DMS 273 treated with DMSO at 0.1 percent for 48 hours (cell line): ENCODE measurements at regions not wholly inside any gene's neighbourhood (a gene's known extent, or its start where the extent isn't known, plus 50 kb on each side); places are given as distances from the start of the nearest gene placed in this dataset.
"Not testable (repeated sequence)": the region's sequence is repeated elsewhere in the genome, so short reads cannot be mapped to it uniquely, and the experiment has no call there.

Source experiments
- DNase-seq: peaks from one replicate; lab custom pipeline; 2025; lab: John Stamatoyannopoulos, UW

- no peak for DNase-seq
These were observed 491.1 kb downstream of the UTRN start for GRCh38 chr6:144776031-144776819.

GRCh38 chr6:144777249-144777648 is 492.1 kb downstream of the UTRN start:
- no peak for DNase-seq

DNA sequence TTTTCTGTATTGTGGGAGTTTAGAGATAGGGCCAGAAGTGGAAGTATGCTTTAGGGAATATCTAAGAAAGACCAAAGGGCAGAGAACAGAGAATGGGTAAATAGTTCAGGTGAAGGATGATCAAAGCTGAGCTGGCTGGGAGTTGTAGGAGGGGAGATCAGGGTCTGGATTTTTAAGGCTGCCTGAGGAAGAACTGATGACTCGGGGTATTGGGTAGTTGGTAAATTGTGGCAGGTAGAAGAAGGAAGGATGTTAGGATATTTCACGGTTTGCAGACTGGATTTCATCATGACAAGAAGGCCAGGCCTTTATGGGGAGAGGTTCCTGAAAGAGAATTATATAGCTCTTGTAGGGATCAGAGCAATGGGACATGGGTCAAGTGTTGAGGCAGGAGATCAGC is 492.9 kb downstream of the UTRN start:
- DNase-seq, result no peak

- DNase-seq, result no peak
These were observed 493.8 kb downstream of the UTRN start for GRCh38 chr6:144778773-144779492.

DNA sequence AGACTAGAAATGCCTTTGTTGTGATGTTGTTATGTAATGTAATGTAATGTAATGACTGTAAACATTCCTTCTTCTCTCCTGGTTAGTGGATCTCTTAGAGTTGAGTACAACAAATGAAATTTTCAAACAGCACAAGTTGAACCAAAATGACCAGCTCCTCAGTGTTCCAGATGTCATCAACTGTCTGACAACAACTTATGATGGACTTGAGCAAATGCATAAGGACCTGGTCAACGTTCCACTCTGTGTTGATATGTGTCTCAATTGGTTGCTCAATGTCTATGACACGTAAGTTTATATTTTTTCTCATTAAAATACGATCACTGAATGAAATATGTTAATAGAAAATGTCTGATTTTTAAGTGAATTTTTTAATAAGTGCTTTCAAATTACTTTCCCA is 496.7 kb downstream of the UTRN start:
- DNase-seq, result no peak

GRCh38 chr6:144782634-144783033 is 497.5 kb downstream of the UTRN start:
- no peak for DNase-seq

DNA sequence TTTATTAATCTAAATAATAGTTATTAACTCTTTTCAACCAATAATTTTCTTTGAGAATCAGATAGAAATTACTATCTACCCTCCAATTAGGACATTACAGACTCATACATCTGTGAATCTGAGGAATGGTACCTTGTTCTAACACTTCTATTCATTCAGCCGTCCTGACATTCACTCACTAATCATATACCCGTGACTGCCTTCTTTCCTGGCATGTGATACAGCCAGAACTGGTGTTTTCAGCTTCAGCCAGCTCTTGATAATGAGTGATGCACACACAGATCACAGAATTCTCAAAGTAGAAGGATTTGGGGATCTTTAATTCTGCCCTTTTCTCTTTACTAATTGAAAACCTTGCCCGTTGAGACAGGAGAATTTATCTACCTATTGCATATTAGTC is 499.9 kb downstream of the UTRN start:
- DNase-seq, result no peak

DNA sequence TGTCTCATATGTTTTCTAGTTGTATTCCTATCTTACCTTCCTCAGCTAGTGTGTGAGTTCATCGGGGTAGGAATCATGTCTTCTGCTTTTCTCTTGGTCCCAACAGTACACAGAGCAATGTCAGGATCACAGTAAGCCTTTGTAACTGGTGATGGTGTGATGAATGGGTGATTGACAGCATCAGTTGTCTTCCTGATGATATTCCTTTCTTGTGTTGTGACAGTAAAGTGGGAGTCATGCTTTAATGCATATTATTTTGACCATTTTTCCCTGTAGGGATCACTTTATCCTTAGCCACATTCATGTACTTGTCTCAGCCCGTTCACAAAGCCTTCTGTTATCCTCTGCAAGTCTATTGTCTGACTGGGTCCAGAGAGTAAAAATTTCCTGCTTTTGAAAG is 501.7 kb downstream of the UTRN start:
- no peak for DNase-seq

DNA sequence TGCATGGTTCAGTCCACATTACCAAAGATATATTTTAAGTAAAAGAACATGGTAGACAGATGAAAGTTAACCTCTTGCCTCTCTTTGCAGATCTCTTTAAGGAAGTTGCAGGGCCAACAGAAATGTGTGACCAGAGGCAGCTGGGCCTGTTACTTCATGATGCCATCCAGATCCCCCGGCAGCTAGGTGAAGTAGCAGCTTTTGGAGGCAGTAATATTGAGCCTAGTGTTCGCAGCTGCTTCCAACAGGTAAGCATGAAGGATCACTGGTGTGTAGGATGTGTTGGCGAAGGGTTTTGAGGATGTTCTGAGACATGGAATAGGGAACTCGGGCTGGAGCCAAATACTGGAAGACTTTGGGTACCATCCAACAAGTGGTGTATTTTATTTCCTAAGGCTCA is 508.6 kb downstream of the UTRN start:
- DNase-seq, result no peak

GRCh38 chr6:144795022-144795421 is 509.9 kb downstream of the UTRN start:
- not testable (repeated sequence) for DNase-seq

GRCh38 chr6:144796070-144796469 is 510.9 kb downstream of the UTRN start:
- no peak for DNase-seq

DNA sequence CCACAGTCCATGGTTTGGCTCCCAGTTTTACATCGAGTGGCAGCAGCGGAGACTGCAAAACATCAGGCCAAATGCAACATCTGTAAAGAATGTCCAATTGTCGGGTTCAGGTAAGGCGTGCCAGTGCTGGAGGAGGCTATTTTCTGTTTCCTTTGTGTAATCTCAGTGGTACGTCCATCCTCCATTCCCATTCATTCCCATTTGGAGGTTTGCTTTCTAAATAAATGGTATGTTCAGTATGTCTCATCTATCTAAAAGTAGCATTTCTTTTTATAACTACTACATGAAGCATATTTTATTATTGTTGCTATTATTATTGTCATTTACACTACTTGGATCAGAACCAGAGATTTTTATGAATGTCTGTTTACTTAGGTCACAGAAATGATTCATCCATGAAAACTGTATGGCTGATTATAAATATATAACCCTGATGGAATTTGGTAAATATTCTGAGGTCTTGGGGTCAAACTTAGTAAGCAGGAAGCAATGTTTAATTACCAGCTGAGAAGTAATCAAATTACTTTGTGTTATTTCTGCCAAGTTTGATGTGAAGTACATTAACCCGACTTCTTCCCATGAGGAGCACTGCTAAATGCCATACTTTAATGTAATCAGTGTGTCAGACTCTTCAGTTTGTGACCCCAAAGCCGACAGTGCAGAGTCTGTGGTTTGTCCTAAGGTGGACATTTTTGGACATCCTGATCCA is 512.9 kb downstream of the UTRN start:
- DNase-seq, result no peak

GRCh38 chr6:144804246-144804790 is 519.2 kb downstream of the UTRN start:
- no peak for DNase-seq

GRCh38 chr6:144805049-144805448 is 519.9 kb downstream of the UTRN start:
- no peak for DNase-seq

GRCh38 chr6:144806222-144806621 is 521.1 kb downstream of the UTRN start:
- no peak for DNase-seq

- DNase-seq, result no peak
These were observed 524.0 kb downstream of the UTRN start for GRCh38 chr6:144809120-144809519.

DNA sequence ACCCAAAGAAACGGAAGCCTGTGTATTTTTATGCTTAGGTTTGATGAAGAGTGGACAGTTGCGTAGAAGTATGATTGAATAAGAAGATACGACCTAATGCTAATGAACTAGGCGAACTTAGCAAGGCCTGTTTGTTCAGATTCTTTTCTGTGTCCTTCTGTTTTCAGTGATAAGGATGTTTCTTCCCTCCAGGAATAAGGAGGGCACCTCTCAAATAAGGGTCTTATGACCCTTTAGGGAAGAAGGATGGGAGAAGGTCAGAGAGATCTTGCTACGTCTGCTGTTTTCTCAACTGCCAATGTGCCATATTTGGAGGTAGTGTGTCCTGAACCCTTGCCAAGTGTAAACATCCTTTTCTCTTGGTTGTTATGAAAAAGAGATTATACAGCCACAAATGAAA is 524.8 kb downstream of the UTRN start:
- no peak for DNase-seq

DNA sequence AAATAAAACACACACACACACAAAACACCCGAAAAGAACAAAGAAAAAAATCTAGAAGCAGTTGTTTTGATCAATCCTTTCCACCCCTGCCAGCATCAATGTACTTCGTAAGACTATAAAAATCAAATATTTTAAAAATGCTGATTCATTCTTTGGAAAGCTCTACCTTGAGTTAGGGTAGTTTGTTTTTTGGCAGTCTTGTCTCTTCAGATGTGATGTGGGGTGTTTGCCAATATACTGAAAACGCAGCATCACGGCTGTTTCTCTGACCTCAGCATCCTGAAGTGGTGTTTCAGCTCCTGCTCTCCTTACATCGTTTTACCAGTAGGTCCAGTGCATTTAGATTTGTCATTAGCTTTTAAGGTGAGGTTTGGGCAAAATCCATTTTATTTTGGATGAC is 526.0 kb downstream of the UTRN start:
- DNase-seq, result no peak

DNA sequence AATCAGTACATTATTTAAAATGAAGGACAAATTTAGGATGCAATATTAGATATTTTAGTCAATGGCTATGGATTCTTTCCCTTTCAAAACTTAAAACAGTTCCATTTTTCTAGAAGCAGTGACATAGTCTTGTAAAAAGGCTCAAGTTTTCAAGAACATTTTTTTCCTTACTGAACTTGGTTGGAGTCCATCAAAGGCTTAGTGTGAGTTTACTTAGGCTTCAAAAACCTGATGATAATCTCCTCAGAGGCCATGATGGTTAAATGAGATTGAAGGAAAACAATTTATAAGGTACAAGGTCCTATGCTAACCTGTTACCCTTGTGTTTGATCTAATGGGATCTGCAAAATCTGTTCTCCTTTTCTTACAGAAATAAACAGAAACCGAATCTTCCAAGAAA is 531.8 kb downstream of the UTRN start:
- DNase-seq, result no peak

- no peak for DNase-seq
These were observed 535.1 kb downstream of the UTRN start for GRCh38 chr6:144820270-144820669.

DNA sequence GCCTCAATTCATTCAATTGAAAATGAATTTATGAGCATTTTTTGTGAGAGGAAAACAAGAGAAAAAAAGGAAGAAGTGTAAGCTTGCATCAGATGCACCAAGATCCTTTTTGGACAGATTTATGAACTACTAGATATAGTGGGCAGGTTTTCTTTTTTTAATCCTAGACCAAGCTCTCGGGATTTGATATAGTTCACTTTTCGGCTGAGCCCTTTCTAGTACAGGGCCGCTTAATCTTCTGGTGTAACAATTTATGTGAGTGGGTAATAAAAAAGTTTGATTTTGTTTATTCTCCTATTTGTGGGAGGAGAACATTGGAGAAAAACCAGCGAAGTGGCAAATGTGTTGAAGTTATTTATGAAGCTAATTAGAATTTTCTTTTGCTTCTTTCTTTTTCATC is 538.0 kb downstream of the UTRN start:
- DNase-seq, result no peak

GRCh38 chr6:144824018-144824417 is 538.9 kb downstream of the UTRN start:
- DNase-seq, result no peak
